ENCODE measurements at regions not wholly inside any gene's neighbourhood (a gene's known extent, or its start where the extent isn't known, plus 50 kb on each side); places are given as distances from the start of the nearest gene placed in this dataset.
"Not testable (repeated sequence)": the region's sequence is repeated elsewhere in the genome, so short reads cannot be mapped to it uniquely, and the experiment has no call there.

DNA sequence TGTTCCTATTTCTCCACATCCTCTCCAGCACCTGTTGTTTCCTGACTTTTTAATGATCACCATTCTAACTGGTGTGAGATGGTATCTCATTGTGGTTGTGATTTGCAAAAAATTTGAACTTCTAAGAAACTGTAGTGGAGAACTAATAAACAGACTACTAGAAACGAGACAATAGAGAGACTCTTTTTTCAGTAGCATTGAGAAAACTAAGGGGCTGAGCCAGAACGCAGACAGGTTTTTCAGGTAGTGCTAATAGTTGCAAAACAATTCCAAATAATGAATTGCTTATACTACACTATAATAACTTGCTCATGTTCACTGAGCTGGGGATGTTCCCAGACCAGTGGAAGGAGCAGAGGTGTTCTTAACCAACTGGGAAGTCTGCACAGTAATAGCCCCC is 98.8 kb upstream of the DPH5 start:
- no peak overlapping the region for H3K4me2 ChIP-seq (ENCODE audit: insufficient read depth, low read length)
- TF ChIP-seq GATA2 (IDR thresholded peaks at IDR 0.05; ENCODE audit: insufficient read depth, insufficient read length, low read depth, low read length): no peak
- TF ChIP-seq POLR2A (IDR thresholded peaks at IDR 0.05; ENCODE audit: low read depth, low read length): no peak
- TF ChIP-seq, protein P1, sequence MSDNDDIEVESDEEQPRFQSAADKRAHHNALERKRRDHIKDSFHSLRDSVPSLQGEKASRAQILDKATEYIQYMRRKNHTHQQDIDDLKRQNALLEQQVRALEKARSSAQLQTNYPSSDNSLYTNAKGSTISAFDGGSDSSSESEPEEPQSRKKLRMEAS (IDR thresholded peaks at IDR 0.05; ENCODE audit: insufficient read depth, insufficient read length): no peak
- TF ChIP-seq, protein P2, sequence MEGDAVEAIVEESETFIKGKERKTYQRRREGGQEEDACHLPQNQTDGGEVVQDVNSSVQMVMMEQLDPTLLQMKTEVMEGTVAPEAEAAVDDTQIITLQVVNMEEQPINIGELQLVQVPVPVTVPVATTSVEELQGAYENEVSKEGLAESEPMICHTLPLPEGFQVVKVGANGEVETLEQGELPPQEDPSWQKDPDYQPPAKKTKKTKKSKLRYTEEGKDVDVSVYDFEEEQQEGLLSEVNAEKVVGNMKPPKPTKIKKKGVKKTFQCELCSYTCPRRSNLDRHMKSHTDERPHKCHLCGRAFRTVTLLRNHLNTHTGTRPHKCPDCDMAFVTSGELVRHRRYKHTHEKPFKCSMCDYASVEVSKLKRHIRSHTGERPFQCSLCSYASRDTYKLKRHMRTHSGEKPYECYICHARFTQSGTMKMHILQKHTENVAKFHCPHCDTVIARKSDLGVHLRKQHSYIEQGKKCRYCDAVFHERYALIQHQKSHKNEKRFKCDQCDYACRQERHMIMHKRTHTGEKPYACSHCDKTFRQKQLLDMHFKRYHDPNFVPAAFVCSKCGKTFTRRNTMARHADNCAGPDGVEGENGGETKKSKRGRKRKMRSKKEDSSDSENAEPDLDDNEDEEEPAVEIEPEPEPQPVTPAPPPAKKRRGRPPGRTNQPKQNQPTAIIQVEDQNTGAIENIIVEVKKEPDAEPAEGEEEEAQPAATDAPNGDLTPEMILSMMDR (IDR thresholded peaks at IDR 0.05; ENCODE audit: extremely low read depth in 1 of 2, insufficient read depth in 1 of 2, low read depth in 1 of 2, low read length in 2 of 2): no peak
- TF ChIP-seq EZH2 (IDR thresholded peaks at IDR 0.05; ENCODE audit: borderline replicate concordance, low read depth, low read length, severe bottlenecking): no peak
- TF ChIP-seq POLR2AphosphoS5 (IDR thresholded peaks at IDR 0.05; ENCODE audit: insufficient read depth, low read depth, low read length): no peak
- H3K9me3 ChIP-seq (replicated peaks; ENCODE audit: control insufficient read depth, insufficient read depth, low read length): no peaks in the 10 kb centered on the region

DNA sequence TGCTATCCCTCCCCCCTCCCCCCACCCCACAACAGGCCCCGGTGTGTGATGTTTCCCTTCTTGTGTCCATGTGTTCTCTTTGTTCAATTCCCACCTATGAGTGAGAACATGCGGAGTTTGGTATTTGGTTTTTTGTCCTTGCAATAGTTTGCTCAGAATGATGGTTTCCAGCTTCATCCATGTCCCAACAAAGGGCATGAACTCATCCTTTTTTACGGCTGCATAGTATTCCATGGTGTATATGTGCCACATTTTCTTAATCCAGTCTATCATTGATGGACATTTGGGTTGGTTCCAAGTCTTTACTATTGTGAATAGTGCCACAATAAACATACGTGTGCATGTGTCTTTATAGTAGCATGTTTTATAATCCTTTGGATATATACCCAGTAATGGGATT is 98.3 kb upstream of the DPH5 start:
- H3K9ac ChIP-seq (replicated peaks; ENCODE audit: extremely low read depth, insufficient read depth, low read length); H3K27ac ChIP-seq (ENCODE audit: insufficient read depth, low read depth, low read length); DNase-seq (ENCODE audit: low read depth, low spot score); H4K20me1 ChIP-seq (replicated peaks; ENCODE audit: control insufficient read depth, extremely low read depth, insufficient read depth, low read length); H3K4me3 ChIP-seq (replicated peaks in 1 of 3; ENCODE audit: insufficient read depth in 1 of 3, low read depth in 1 of 3, low read length in 3 of 3); FAIRE-seq; H3K36me3 ChIP-seq (ENCODE audit: control insufficient read depth in 2 of 2, extremely low read depth in 1 of 2, insufficient read depth in 2 of 2, low read length in 2 of 2); H2AFZ ChIP-seq (ENCODE audit: low read depth, low read length); H3K27me3 ChIP-seq (ENCODE audit: control insufficient read depth in 2 of 2, insufficient read depth in 2 of 2, low read length in 2 of 2); H3K4me2 ChIP-seq (ENCODE audit: insufficient read depth, low read length); H3K9me1 ChIP-seq (replicated peaks; ENCODE audit: control insufficient read depth, extremely low read depth, insufficient read depth, low read length); H3K9me3 ChIP-seq (replicated peaks; ENCODE audit: control insufficient read depth, insufficient read depth, low read length); POLR2A ChIA-PET; H3K4me1 ChIP-seq (ENCODE audit: control insufficient read depth, extremely low read depth, insufficient read depth, low read length); intact Hi-C loops (cut with micrococcal nuclease); CTCF ChIA-PET; dilution Hi-C loops (cut with MboI; ENCODE audit: extremely low pct_ligation_motif_present, low sequenced_read_pairs); H3K79me2 ChIP-seq (ENCODE audit: control insufficient read depth, insufficient read depth, low read length); BruUV-seq (replicated peaks): not testable (repeated sequence)

More for the DNA sequence above, 98.8 kb upstream of the DPH5 start:
- no peak overlapping the region for H3K27ac ChIP-seq (ENCODE audit: insufficient read depth, low read depth, low read length)
- H3K79me2 ChIP-seq (ENCODE audit: control insufficient read depth, insufficient read depth, low read length): no peaks in the 10 kb centered on the region
- dilution Hi-C loops (cut with MboI; ENCODE audit: extremely low pct_ligation_motif_present, low sequenced_read_pairs) (no loop called here), intact Hi-C loops (cut with micrococcal nuclease) (no loop called here)
- no peaks in the 10 kb centered on the region for H4K20me1 ChIP-seq (replicated peaks; ENCODE audit: control insufficient read depth, extremely low read depth, insufficient read depth, low read length)
- H3K9me1 ChIP-seq (replicated peaks; ENCODE audit: control insufficient read depth, extremely low read depth, insufficient read depth, low read length): no peaks in the 10 kb centered on the region
- DNase-seq (ENCODE audit: low read depth, low spot score): no peak
- no peak overlapping the region for H2AFZ ChIP-seq (ENCODE audit: low read depth, low read length)
- no peak overlapping the region for H3K4me3 ChIP-seq (replicated peaks in 1 of 3; ENCODE audit: insufficient read depth in 1 of 3, low read depth in 1 of 3, low read length in 3 of 3)
- no TSS peak for BruUV-seq (replicated peaks)
- H3K27me3 ChIP-seq (ENCODE audit: control insufficient read depth in 2 of 2, insufficient read depth in 2 of 2, low read length in 2 of 2): no peaks in the 10 kb centered on the region
- H3K36me3 ChIP-seq (ENCODE audit: control insufficient read depth in 2 of 2, extremely low read depth in 1 of 2, insufficient read depth in 2 of 2, low read length in 2 of 2): no peaks in the 10 kb centered on the region
- CTCF ChIA-PET: no interaction called here
- no peak overlapping the region for H3K9ac ChIP-seq (replicated peaks; ENCODE audit: extremely low read depth, insufficient read depth, low read length)
- POLR2A ChIA-PET: no interaction called here
- no peak for FAIRE-seq
- H3K4me1 ChIP-seq (ENCODE audit: control insufficient read depth, extremely low read depth, insufficient read depth, low read length): peaks cover 6% of the 10 kb centered on the region

All from endothelial cell of umbilical vein (primary cell).